ENCODE measurements at regions not wholly inside any gene's neighbourhood (a gene's known extent, or its start where the extent isn't known, plus 50 kb on each side); places are given as distances from the start of the nearest gene placed in this dataset.

DNA sequence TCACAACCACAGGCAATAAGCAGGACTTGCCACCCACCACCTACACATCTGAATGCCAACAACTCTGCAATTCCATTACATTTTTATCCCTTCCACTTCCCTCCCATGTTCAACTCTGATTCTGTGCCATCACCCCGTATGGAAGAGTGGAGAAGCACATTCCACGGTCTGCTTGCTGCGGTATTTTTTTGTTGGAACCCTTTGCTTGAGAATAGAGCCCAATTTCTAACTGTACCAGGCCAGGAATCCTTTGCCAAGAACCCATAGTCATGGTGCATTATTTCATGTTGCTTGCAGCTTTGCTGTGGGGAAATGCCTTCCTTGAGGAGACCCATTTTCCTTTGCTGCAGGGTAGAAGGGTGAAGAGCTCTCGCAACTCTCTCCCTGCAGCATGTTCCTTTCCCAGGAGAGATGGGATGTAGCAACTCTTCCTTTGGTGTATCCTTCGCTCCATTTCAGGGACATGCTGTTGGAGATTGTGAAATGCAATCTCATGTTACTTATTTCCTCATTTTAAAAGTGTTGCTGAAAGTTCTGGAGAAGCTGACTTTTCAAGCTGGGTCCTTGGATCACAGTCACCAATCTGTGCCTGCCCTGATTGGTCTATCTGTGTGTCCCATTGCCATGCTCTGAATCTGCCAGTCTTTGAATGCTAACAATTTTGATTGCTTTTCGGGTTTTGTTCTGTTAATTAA, 69.8 kb upstream of the STARD13 start:
- TF ChIP-seq, protein P1, sequence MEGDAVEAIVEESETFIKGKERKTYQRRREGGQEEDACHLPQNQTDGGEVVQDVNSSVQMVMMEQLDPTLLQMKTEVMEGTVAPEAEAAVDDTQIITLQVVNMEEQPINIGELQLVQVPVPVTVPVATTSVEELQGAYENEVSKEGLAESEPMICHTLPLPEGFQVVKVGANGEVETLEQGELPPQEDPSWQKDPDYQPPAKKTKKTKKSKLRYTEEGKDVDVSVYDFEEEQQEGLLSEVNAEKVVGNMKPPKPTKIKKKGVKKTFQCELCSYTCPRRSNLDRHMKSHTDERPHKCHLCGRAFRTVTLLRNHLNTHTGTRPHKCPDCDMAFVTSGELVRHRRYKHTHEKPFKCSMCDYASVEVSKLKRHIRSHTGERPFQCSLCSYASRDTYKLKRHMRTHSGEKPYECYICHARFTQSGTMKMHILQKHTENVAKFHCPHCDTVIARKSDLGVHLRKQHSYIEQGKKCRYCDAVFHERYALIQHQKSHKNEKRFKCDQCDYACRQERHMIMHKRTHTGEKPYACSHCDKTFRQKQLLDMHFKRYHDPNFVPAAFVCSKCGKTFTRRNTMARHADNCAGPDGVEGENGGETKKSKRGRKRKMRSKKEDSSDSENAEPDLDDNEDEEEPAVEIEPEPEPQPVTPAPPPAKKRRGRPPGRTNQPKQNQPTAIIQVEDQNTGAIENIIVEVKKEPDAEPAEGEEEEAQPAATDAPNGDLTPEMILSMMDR (IDR thresholded peaks at IDR 0.05): no peak
- no peak for TF ChIP-seq POLR2A (IDR thresholded peaks at IDR 0.05)

Data from ovary (tissue), 3 donors.